Bronchial epithelial cell (primary cell): ENCODE measurements at regions not wholly inside any gene's neighbourhood (a gene's known extent, or its start where the extent isn't known, plus 50 kb on each side); places are given as distances from the start of the nearest gene placed in this dataset.
"Not testable (repeated sequence)": the region's sequence is repeated elsewhere in the genome, so short reads cannot be mapped to it uniquely, and the experiment has no call there.

Source experiments
- DNase-seq: peaks from one replicate; pipeline ENCODE4 v3.0.0-alpha.2; 2010; ENCODE audit warnings: low read depth
- FAIRE-seq: peaks from 2 replicates; lab custom pipeline; 2011; peaks lifted over from hg19 to GRCh38; lab: Jason Lieb, UNC
- H3K27me3 ChIP-seq: 2 replicates; pipeline ENCODE4 v1.5.1; 2011; ENCODE audit warnings: low read length; ENCODE audit not compliant: control insufficient read depth, insufficient read depth
- H3K36me3 ChIP-seq: 2 replicates; pipeline ENCODE4 v1.5.1; 2011; ENCODE audit warnings: low read length; ENCODE audit not compliant: control insufficient read depth, insufficient read depth
- H3K4me3 ChIP-seq: 2 replicates; pipeline ENCODE4 v1.5.1; 2011; ENCODE audit warnings: mild to moderate bottlenecking, low read depth, low read length, control low read depth
- CTCF ChIP-seq: IDR thresholded peaks from 2 replicates; pipeline ENCODE4 v1.5.1; 2011; ENCODE audit warnings: mild to moderate bottlenecking, moderate library complexity, low read length, control low read depth, inconsistent platforms; ENCODE audit not compliant: insufficient read depth, severe bottlenecking

DNA sequence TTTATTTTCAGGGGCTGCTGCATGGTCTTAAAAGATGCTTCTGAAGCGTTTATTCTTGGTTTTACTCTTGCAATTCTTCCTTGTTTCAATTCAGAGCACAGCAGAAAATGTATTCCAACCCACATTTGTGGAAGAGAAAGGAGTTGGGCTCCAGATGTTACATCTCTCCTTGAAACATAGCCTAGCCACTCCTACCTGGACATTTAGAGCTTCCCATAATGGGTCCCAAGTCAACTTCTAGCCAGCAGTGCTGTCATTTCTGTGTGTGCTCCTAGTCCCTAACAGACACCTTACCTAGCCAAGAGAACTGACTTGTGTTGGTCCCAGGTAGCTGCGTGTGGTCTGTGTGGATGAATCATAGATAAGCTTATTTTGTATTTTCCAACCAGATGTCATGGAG is 61.2 kb upstream of the ANKRD55 start:
- no peak for DNase-seq
- no peak for FAIRE-seq
- no peaks in the 10 kb centered on the region for H3K27me3 ChIP-seq
- H3K4me3 ChIP-seq, result no peak overlapping the region
- no peaks in the 10 kb centered on the region for H3K36me3 ChIP-seq
- TF ChIP-seq CTCF, result no peak

- not testable (repeated sequence) for FAIRE-seq
Measured at GRCh38 chr5:56292874-56293273, 59.7 kb upstream of the ANKRD55 start.

GRCh38 chr5:56291661-56292374 is 58.7 kb upstream of the ANKRD55 start:
- H3K4me3 ChIP-seq, result no peak overlapping the region
- no peaks in the 10 kb centered on the region for H3K27me3 ChIP-seq
- H3K36me3 ChIP-seq, result no peaks in the 10 kb centered on the region
- no peak for FAIRE-seq
- no peak for TF ChIP-seq CTCF
- no peak for DNase-seq

More at GRCh38 chr5:56292874-56293273, 59.7 kb upstream of the ANKRD55 start:
- not testable (repeated sequence) for H3K27me3 ChIP-seq, H3K4me3 ChIP-seq, DNase-seq, H3K36me3 ChIP-seq

- no peak overlapping the region for H3K4me3 ChIP-seq
- no peak for FAIRE-seq
- no peaks in the 10 kb centered on the region for H3K36me3 ChIP-seq
- DNase-seq, result no peak
- no peak for TF ChIP-seq CTCF
- H3K27me3 ChIP-seq, result no peaks in the 10 kb centered on the region
Measured at GRCh38 chr5:56291079-56291643, 58.0 kb upstream of the ANKRD55 start.

DNA sequence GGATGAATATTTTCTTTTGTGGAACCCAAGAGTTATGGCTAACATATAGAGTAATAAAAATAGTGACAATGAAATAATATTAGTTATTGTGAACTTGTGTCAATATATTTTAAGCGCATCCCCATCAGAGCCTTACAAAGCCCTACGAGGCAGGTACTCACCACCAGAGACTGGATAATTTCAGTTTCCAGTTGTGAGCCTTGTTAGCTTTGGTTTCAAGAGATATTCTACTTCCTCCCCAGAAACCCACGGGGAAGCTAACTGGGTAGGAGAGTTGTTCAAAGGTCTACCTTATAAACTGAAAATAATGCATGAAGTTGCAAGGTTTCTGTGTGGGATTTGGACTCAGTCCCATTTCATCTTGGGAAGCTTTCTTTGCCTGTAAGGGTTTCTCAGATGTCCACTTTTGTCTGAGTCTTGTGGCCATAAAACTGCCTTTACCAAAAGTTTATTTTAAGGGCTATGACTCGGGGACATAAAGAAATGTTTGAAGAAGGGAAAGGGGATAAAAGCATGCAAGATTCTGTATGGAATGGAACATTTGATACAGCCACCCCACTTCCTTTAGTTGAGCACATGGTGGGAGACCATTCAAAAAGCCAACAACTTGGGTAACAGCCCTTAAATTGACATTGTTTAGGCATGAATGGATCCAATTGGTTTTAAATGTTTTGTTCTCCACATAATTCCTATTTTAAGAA is 57.4 kb upstream of the ANKRD55 start:
- TF ChIP-seq CTCF, result no peak
- no peak for FAIRE-seq

DNA sequence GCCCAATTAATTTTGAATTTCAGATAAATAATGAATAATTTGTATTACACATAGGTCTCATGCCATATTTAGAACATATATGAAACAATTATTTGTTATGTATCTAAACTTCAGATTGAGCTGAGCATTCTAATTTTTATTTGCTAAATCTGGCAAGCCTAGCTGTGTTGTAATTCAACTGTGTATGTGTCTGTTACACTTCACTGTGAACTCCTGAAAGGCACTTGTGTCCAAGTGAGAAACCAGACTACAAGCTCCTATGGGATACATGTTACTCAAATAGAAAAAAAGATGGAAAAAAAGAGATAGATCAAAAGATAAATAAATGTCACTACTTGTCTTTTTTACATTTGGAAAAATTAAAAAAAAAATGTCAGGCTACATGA is 56.5 kb upstream of the ANKRD55 start:
- Histone ChIP-seq H3K4me3 (no peak overlapping the region), H3K36me3 (no peaks in the 10 kb centered on the region), H3K27me3 (no peaks in the 10 kb centered on the region)
- no peak for TF ChIP-seq CTCF
- DNase-seq (no peak), FAIRE-seq (no peak)

More for the DNA sequence above, 57.4 kb upstream of the ANKRD55 start:
- Histone ChIP-seq H3K36me3 (no peaks in the 10 kb centered on the region), H3K4me3 (no peak overlapping the region), H3K27me3 (no peaks in the 10 kb centered on the region)
- DNase-seq, result no peak
